CD4-positive, alpha-beta T cell (primary cell): ENCODE measurements at regions not wholly inside any gene's neighbourhood (a gene's known extent, or its start where the extent isn't known, plus 50 kb on each side); places are given as distances from the start of the nearest gene placed in this dataset.

Experiments
- ATAC-seq: fragments of 200-7000 bp; cut with Tn5 transposase; one replicate; pipeline ENCODE4 v1.10.0; 2022; ENCODE audit warnings: mild to moderate bottlenecking; ENCODE audit not compliant: poor library complexity
- CTCF ChIA-PET: fragments of 350-600 bp; sonication (Branson Sonifier 250); formaldehyde crosslinking; loops from one replicate; lab custom pipeline; 2021; ENCODE audit warnings: antibody characterized with exemption, inconsistent platforms; lab: Charles Lee
- POLR2A ChIA-PET: fragments of 350-600 bp; sonication (Branson Sonifier 250); formaldehyde crosslinking; loops from one replicate; lab custom pipeline; 2021; ENCODE audit warnings: antibody characterized with exemption, inconsistent platforms; lab: Charles Lee
- DNase-seq, 14 experiments: peaks; one replicate each; pipeline ENCODE4 v3.0.0-alpha.2; 2013 to 2020; ENCODE audit warnings: mixed read lengths in 2 of 14
- H3K27ac ChIP-seq, 2 donors: one replicate each; pipeline versions ENCODE4 v1.5.1 to v1.7.0; 2013; ENCODE audit warnings: low read length in 2 of 2, low read depth in 1 of 2, mild to moderate bottlenecking in 1 of 2
- H3K27me3 ChIP-seq, 2 experiments: 1 replicate in 1 of 2; 2 replicates in 1 of 2; pipeline versions ENCODE4 v1.6.1 to v1.7.0; 2013; ENCODE audit warnings: low read length in 2 of 2, control low read depth in 1 of 2, mild to moderate bottlenecking in 1 of 2, moderate library complexity in 1 of 2; ENCODE audit not compliant: insufficient read depth in 2 of 2, control insufficient read depth in 1 of 2
- H3K36me3 ChIP-seq: one replicate; pipeline ENCODE4 v1.6.1; 2013; ENCODE audit warnings: low read length, control low read depth; ENCODE audit not compliant: insufficient read depth
- H3K4me1 ChIP-seq: one replicate; pipeline ENCODE4 v1.6.1; 2013; ENCODE audit warnings: low read length, control low read depth; ENCODE audit not compliant: insufficient read depth
- H3K4me3 ChIP-seq: one replicate; pipeline ENCODE4 v1.5.1; 2013; ENCODE audit warnings: mild to moderate bottlenecking, low read length, moderate library complexity
- H3K9me3 ChIP-seq, 2 experiments: 1 replicate in 1 of 2; 2 replicates in 1 of 2; pipeline versions ENCODE4 v1.6.1 to v1.7.0; 2013; ENCODE audit warnings: low read length in 2 of 2, mild to moderate bottlenecking in 2 of 2, control low read depth in 1 of 2, moderate library complexity in 1 of 2; ENCODE audit not compliant: control insufficient read depth in 1 of 2, insufficient read depth in 1 of 2
- H3K27ac Mint-ChIP-seq: one replicate; pipeline ENCODE4 v1.8.0; 2020; ENCODE audit warnings: mixed read lengths
- H3K27me3 Mint-ChIP-seq: one replicate; pipeline ENCODE4 v1.8.0; 2021; ENCODE audit warnings: mixed read lengths
- H3K36me3 Mint-ChIP-seq: one replicate; pipeline ENCODE4 v1.8.0; 2021; ENCODE audit warnings: low read depth, mixed read lengths
- H3K4me1 Mint-ChIP-seq: one replicate; pipeline ENCODE4 v1.8.0; 2021; ENCODE audit warnings: low read depth, mixed read lengths
- H3K4me3 Mint-ChIP-seq: one replicate; pipeline ENCODE4 v1.8.0; 2020; ENCODE audit warnings: mild to moderate bottlenecking, mixed read lengths
- H3K9me3 Mint-ChIP-seq: one replicate; pipeline ENCODE4 v1.8.0; 2020; ENCODE audit warnings: mixed read lengths
- intact Hi-C, 2 experiments: fragments of 100-400 bp; cut with DNase I in 1 of 2; cut with micrococcal nuclease in 1 of 2; formaldehyde crosslinking; loops; one replicate each; pipeline versions ENCODE4 v1.15.1 to v1.9.0; 2023 to 2025; cut with DNase I, micrococcal nuclease
- TF ChIP-seq, protein P1 (sequence below): fragments of 200-600 bp; IDR thresholded peaks from one replicate; pipeline ENCODE4 v1.8.0; 2022; ENCODE audit warnings: antibody characterized with exemption, mild to moderate bottlenecking

DNA sequence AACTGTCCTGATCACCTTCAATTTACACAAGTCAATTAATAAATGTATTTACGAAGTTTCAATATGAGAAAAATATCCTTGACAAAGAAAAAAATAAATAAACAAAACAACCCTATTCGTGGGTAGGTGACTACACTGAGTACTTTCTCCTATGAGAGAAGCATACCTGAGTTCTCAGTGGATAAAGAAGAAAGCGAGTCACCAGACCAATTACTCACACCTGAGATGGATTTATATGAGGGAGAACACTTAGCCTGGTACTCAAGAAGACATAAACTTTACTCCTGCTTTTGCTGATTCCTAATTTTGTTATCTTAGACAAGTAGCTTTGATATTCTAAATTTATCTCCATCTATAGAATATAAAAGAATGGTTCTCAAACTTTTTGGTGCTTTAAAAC lies 735.2 kb upstream of the ANO3 start:
- Mint-ChIP-seq H3K27me3 (no peaks in the 10 kb centered on the region), H3K4me1 (no peaks in the 10 kb centered on the region), H3K36me3 (no peaks in the 10 kb centered on the region), H3K27ac (no peak overlapping the region), H3K9me3 (peaks cover 3% of the 10 kb centered on the region), H3K4me3 (no peak overlapping the region)
- Histone ChIP-seq H3K4me1 (no peaks in the 10 kb centered on the region), H3K27ac (no peak overlapping the region), H3K4me3 (no peak overlapping the region), H3K9me3 (peaks cover 0 to 5% of the 10 kb centered on the region in 2 experiments), H3K27me3 (no peaks in the 10 kb centered on the region), H3K36me3 (no peaks in the 10 kb centered on the region)
- POLR2A ChIA-PET, result no interaction called here
- CTCF ChIA-PET, result no interaction called here
- TF ChIP-seq, protein P1, sequence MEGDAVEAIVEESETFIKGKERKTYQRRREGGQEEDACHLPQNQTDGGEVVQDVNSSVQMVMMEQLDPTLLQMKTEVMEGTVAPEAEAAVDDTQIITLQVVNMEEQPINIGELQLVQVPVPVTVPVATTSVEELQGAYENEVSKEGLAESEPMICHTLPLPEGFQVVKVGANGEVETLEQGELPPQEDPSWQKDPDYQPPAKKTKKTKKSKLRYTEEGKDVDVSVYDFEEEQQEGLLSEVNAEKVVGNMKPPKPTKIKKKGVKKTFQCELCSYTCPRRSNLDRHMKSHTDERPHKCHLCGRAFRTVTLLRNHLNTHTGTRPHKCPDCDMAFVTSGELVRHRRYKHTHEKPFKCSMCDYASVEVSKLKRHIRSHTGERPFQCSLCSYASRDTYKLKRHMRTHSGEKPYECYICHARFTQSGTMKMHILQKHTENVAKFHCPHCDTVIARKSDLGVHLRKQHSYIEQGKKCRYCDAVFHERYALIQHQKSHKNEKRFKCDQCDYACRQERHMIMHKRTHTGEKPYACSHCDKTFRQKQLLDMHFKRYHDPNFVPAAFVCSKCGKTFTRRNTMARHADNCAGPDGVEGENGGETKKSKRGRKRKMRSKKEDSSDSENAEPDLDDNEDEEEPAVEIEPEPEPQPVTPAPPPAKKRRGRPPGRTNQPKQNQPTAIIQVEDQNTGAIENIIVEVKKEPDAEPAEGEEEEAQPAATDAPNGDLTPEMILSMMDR, result no peak
- DNase-seq (no peak), ATAC-seq (no peak)
- intact Hi-C loops, result no loop called here

DNA sequence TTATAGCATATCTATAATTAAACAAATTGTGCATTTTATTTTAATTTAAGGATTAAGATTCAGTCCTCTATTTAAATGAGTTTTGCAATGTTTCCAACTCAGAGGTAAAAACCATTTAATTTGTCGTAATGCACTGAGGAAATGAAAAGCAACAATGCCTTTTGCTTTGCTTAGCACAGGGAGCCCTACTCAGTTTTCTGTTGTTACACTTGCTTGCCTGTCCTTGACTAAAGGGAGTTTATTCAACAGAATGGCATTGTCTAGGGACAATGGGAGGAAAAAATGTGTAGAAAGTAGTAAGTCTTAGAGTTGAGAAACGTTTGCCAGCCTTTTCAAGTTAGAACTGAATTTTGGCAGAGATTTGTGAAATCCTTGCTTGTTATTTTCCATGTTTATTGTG lies 734.2 kb upstream of the ANO3 start:
- no peak for DNase-seq
- Mint-ChIP-seq H3K4me1 (no peaks in the 10 kb centered on the region), H3K36me3 (no peaks in the 10 kb centered on the region), H3K9me3 (peaks cover 2% of the 10 kb centered on the region), H3K4me3 (no peak overlapping the region), H3K27ac (no peak overlapping the region), H3K27me3 (no peaks in the 10 kb centered on the region)
- ChIA-PET CTCF (no interaction called here), POLR2A (no interaction called here)
- Histone ChIP-seq H3K4me3 (no peak overlapping the region), H3K4me1 (no peaks in the 10 kb centered on the region), H3K9me3 (peaks cover 0 to 5% of the 10 kb centered on the region in 2 experiments), H3K27ac (no peak overlapping the region), H3K27me3 (no peaks in the 10 kb centered on the region), H3K36me3 (no peaks in the 10 kb centered on the region)
- intact Hi-C loops, result no loop called here
- TF ChIP-seq, protein P1, result no peak
- no peak for ATAC-seq

DNA sequence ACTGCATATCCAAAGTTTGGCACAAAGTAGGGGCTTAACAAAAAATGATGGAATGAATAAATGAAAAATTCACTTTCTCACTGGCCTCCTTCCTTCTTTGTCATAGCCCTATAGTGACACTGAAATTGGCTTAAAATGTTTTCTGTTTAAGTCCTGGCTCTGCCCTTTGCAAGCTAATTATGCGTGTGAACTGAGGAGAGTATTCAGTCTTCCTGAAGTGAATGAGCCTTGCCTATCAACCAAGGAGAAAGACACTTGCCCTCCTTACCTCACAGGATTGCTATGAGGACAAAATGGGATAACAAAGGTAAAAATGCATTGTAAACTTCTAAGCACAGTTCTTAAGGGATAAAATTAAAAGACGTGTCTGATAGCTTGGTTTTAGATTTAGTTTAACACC lies 729.8 kb upstream of the ANO3 start:
- no peaks in the 10 kb centered on the region for H3K4me1 ChIP-seq
- CTCF ChIA-PET, result no interaction called here
- H3K27me3 Mint-ChIP-seq, result no peaks in the 10 kb centered on the region
- TF ChIP-seq, protein P1, result no peak
- H3K27ac ChIP-seq, result no peak overlapping the region
- POLR2A ChIA-PET, result no interaction called here
- H3K27ac Mint-ChIP-seq, result no peak overlapping the region
- no peak overlapping the region for H3K4me3 Mint-ChIP-seq
- no peak for ATAC-seq
- no peak overlapping the region for H3K4me3 ChIP-seq
- H3K27me3 ChIP-seq, result no peaks in the 10 kb centered on the region
- DNase-seq, result no peak
- intact Hi-C loops, result no loop called here
- H3K9me3 ChIP-seq, result peaks cover 0 to 5% of the 10 kb centered on the region in 2 experiments
- no peaks in the 10 kb centered on the region for H3K36me3 ChIP-seq
- H3K36me3 Mint-ChIP-seq, result no peaks in the 10 kb centered on the region
- H3K9me3 Mint-ChIP-seq, result peaks cover 10% of the 10 kb centered on the region
- no peaks in the 10 kb centered on the region for H3K4me1 Mint-ChIP-seq
